ENCODE measurements at regions not wholly inside any gene's neighbourhood (a gene's known extent, or its start where the extent isn't known, plus 50 kb on each side); places are given as distances from the start of the nearest gene placed in this dataset.

DNA sequence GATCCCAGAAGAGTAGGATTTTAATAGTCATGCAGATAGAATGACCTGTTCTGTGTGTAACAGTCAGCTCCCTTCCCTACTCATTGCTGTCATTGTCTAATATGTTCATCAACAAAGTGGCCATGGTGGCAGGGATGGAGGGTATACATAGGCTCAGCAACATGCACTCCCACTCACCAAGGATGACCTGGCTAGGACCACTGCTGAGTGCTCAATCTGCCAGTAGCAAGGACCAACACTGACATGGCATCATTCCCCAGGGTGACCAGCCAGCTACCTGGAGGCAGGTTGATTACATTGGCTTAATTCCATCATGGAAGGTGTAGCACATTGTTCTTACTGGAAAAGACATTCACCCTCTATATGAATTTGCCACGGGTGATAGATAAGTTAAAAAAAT, 401.7 kb upstream of the CELF4 start:
- TF ChIP-seq, protein P1, sequence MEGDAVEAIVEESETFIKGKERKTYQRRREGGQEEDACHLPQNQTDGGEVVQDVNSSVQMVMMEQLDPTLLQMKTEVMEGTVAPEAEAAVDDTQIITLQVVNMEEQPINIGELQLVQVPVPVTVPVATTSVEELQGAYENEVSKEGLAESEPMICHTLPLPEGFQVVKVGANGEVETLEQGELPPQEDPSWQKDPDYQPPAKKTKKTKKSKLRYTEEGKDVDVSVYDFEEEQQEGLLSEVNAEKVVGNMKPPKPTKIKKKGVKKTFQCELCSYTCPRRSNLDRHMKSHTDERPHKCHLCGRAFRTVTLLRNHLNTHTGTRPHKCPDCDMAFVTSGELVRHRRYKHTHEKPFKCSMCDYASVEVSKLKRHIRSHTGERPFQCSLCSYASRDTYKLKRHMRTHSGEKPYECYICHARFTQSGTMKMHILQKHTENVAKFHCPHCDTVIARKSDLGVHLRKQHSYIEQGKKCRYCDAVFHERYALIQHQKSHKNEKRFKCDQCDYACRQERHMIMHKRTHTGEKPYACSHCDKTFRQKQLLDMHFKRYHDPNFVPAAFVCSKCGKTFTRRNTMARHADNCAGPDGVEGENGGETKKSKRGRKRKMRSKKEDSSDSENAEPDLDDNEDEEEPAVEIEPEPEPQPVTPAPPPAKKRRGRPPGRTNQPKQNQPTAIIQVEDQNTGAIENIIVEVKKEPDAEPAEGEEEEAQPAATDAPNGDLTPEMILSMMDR (IDR thresholded peaks at IDR 0.05): no peak
- TF ChIP-seq POLR2A (IDR thresholded peaks at IDR 0.05) (no peak), POLR2AphosphoS5 (IDR thresholded peaks at IDR 0.05) (no peak)
